GM12874 (cell line): ENCODE measurements at regions not wholly inside any gene's neighbourhood (a gene's known extent, or its start where the extent isn't known, plus 50 kb on each side); places are given as distances from the start of the nearest gene placed in this dataset.

Experiments used
- TF ChIP-seq, protein P1 (sequence below): IDR thresholded peaks from 2 replicates; pipeline ENCODE4 v1.5.1; 2011; ENCODE audit warnings: low read depth, mild to moderate bottlenecking, control low read depth, low read length, moderate library complexity; ENCODE audit not compliant: insufficient read depth

DNA sequence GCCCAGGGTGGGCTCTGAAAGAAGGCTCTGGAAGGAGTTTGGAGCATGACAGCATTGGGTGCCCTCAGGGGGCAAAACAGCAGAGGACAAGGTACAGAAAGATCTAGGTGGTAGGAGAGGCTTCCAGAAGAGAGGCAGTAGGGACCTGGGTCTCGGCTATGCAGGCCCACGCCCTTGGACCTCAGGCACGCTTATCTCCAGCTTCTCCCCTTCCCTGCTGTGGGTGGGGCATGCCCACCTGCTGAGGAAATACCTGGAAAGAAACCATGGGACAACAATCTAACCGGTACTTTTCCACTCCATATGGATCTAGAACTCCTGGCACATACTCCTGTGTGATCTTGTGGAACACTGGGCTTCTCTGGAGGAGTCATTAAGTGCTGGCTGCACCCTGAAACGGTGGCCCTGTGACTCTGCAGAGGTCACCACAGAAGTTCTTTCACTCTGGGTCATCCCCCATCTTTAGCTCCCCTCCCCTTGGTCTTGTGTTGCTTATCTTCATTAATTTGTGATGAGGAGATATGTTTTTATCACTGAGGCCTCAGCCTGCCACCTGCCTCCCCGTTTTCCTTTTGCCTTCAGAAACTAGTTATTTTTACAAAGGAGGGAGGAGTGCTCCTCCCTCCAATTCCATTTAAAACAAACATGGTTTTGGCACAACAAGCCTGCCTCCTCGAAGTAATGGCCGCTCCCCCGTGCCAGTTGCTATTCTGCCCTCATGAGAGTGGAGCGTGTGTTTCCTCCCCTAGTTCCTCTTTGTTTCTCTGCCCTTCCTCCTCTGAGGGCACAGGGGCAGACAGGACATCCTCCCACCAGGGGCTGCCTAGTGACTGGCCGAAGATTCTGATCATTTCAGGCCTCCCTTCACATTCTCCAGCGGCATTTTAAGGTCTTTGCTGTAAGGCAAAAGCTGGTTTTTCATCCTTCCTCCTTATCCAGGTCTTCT lies 78.0 kb upstream of the ATP5PO start:
- TF ChIP-seq, protein P1, sequence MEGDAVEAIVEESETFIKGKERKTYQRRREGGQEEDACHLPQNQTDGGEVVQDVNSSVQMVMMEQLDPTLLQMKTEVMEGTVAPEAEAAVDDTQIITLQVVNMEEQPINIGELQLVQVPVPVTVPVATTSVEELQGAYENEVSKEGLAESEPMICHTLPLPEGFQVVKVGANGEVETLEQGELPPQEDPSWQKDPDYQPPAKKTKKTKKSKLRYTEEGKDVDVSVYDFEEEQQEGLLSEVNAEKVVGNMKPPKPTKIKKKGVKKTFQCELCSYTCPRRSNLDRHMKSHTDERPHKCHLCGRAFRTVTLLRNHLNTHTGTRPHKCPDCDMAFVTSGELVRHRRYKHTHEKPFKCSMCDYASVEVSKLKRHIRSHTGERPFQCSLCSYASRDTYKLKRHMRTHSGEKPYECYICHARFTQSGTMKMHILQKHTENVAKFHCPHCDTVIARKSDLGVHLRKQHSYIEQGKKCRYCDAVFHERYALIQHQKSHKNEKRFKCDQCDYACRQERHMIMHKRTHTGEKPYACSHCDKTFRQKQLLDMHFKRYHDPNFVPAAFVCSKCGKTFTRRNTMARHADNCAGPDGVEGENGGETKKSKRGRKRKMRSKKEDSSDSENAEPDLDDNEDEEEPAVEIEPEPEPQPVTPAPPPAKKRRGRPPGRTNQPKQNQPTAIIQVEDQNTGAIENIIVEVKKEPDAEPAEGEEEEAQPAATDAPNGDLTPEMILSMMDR: no peak

DNA sequence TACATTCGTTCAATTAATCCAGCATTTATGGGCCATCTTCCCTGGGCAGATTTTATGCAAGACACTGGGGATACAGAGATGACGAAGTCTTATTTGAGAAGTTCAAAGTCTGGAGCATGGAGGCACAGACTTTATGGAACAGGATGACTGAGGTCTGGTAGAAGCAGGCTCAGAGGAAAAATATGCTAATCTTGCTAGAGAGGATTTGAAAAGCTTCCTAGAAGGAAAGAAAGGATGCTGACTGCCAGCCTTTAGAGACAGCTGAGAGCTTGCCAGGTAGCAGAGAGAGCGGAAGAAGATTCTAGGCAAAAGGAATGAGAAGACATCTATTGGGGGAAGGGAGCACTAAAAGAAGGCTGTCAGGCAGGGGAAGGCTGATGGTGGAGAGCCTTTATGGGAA lies 75.5 kb upstream of the ATP5PO start:
- TF ChIP-seq, protein P1: no peak

DNA sequence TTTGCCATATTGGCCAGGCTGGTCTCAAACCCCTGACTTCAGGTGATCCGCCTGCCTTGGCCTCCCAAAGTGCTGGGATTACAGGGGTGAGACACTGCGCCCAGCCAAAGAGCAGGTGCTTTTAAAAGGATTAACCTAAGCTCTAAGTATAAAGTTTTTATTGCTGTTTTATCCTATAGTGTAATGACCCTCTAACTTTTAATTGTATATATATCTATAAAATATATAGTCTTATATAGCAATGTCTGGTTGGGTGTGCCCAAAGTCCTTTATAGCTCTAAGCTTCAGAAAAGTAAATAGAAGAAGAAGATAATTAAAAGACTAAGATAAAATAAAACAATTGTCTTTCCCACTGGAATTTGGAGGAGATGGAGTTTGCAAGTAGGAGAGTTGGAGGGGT lies 73.8 kb upstream of the ATP5PO start:
- TF ChIP-seq, protein P1: no peak

DNA sequence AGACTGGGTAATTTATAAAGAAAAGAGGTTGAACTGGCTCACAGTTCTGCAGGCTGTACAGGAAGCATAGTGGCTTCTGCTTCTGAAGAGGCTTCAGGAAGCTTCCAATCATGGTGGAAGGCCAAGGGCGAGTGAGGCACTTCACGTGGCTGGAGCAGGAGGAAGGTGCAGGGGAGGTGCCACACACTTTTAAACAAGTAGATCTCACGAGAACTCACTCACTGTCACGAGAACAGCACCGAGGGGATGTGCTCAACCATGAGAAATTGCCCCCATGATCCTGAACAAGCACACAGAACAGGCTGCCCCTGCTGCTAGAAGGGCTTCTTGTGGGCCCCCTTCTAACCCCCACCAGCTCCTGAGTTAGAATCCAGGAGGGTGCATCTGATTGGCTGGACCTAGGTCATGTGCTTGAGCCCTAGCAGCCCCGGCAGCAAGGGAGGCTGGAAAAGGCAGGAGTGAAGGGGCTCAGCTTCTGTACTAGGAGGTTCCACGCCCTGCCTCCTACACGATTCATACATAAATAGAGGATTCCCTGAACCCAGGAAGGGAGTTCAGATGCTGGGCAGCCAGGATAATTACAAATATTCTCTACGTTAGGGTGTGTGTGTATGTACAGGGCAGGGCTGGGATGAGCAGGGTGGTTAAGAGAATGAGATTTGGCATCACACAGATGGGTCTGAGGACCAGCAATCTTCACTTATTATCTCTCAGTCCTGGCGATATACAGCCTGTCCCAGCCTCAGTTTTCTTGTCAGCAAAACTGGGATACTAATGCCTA lies 72.8 kb upstream of the ATP5PO start:
- TF ChIP-seq, protein P1: no peak

DNA sequence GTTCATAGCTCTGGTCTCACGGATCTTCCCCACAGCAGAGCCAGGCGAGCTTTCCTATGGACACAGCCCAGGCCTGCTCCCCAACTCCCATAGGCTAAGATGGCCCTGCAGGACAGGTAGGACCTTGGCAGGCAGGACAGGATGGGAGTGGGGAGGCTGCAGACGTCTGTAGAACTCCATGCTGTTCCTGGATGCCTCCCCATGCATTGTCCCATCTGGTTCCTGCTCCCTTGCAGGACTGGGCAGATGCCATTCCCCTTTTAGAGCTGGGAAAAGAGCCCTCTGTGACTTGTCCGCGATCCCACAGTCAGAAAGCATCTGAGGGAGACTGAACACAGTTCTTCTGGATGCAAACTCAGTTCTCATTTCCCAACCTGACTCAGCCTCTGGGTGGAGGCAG lies 71.9 kb upstream of the ATP5PO start:
- TF ChIP-seq, protein P1: no peak

DNA sequence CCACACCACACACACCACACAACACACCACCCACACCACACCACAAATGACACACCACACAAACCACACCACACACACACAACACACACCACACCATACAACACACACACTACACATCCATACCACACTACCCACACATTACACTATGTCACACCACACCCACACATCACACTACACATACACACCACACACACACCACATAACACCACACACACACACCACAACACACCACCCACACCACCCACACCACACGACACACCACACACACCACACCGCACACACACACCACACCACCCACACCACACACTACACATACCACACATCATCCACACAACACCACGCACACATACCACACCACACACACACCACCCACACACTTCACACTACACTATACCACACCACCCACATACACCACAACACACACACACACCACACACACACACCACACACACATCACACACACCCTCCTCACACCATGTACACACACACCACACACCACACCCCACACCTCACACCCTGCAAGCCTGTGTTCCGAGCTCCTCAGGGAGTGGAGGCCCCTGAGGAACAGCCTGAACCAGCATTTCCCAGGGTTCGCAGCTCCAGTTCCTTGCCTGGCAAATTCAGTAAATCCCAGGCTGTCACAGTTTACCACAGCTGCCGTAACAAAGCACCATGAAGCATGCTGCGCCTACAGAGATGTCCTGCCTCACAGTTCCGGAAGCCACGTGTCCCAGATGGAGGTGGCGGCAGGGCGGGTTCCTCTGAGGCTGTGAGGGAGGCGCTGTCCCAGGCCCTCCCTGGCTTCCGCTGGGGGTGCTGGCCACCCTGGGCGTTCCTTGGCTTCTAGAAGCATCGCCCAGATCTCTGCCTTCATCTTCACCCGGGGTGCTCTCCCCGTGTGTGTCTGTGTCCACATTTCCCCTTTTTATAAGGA lies 69.8 kb upstream of the ATP5PO start:
- TF ChIP-seq, protein P1: no peak

DNA sequence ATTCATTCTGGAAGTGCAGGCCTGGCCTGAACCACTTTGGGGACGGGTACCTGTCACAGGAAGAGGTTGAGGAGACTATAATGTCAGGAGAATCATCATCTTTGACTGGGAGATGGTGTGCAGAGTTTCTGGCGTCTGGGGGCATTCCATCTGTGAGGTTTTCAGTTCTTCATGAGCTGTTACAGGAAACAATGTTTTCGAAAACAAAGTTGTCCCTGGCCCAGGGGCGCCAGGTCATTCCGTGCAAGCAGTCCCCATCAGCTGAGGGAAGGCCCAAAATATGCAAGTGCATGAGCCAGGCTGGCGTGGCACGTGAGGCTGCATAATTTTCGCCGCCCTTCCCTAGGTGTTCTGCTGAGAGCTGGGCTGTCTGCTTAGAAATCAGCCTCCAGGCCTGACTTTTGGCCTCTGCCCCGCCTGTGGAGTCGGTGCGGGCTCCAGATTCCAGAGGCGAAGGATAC lies 68.4 kb upstream of the ATP5PO start:
- TF ChIP-seq, protein P1: no peak
